GM18498 (cell line): ENCODE measurements at regions not wholly inside any gene's neighbourhood (a gene's known extent, or its start where the extent isn't known, plus 50 kb on each side); places are given as distances from the start of the nearest gene placed in this dataset.
"Not testable (repeated sequence)": the region's sequence is repeated elsewhere in the genome, so short reads cannot be mapped to it uniquely, and the experiment has no call there.

ENCODE experiments used
- ATAC-seq: cut with Tn5 transposase; IDR thresholded peaks from one replicate; pipeline ENCODE4 v1.9.1; 2021; ENCODE audit warnings: mild to moderate bottlenecking, moderate library complexity; ENCODE audit not compliant: unreplicated experiment

DNA sequence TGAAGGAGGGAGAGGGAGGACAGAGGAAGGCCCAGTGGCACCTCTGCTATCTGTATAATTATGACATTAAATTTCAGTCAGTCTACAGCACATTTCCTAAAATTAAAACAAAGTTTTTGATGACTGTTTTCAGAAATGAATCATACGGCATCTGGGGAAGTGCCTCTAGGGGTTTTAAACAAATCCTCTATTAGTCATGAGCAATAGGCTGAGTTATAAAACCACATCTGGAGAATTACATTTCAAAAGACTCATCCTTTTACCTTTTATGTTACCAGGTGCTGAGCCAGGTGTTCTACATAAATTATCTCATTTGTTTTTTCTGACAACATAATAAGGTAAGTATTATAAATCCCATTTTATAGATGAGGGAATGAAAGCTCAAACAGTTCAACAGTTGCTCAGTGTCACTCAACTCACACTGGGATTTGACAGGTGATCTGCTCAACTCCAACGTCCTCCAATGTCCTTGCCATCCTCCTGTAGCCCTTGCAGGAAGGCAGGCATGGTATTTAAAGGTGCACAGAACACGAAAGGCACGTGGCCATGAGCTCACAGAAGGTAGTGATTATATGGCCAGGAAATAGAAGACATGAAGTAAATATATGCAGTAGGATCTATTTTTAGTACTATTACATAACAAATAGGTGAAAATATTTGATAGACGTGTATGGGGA, 184.2 kb upstream of the MAN1A1 start:
- peak; percentile 55 for ATAC-seq

DNA sequence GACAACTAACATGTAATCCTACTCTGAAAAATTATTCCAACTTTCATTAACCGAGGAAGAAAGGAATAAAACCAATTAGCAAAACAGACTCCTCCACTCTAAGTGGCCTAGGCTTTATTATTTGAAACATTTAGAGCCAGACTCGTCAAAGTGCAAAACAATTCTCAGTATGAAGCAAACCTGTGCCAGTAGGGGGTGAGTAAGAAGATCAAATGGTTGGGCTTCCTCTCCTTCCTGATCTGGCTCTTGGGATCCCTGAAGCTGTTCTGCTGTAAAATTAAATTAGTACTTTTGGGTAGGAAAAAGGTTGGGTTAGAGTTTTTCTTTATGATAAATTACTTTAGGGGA, 177.6 kb upstream of the MAN1A1 start:
- ATAC-seq: no peak

DNA sequence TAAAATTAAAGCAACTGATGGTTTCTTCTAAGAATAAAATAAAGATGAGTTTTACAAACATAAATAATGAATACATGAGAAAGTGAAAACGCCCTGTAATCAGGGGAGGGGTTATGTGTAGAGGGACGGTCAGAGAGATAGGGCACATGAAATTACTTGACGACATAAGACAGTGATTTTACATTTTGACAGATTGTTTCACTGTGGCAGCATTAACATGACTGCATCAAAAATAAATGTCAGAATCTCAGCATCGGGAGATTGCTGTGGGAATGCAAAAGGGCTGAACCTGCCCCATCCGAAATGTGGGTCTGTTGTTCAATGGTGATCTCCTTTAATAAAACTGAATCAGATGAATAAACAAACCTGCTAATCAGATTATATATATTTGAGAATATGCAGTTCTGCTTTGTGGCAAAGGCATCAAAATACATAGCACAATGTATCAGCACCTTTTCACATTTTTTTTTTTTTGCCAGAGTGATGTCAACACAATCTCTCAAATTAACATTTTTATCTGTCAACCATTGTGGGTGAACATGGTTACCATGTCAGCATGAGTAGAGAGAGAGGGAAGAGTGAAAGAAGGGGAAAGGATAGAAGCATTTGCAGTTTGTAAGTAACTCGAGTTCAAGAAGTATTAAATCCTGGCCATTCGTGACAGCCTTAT, 177.1 kb upstream of the MAN1A1 start:
- ATAC-seq: no peak

DNA sequence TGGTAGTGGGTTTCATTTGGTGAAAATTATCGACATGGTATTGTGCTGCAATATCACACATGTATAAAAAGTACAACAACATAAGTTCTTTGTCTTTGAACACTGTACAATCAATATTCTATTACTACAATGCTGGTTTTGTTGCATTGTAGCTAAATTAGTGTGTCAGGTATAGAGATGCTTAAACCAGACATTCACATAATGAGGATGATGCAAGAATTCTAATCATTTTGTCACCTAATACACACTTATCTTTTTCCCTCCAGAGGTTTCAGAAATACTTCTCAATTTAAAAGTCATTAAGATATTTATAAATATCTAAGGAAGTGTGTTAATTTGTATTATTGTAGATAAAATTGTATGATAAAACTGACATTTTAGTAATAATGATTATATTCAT, 174.8 kb upstream of the MAN1A1 start:
- no peak for ATAC-seq

DNA sequence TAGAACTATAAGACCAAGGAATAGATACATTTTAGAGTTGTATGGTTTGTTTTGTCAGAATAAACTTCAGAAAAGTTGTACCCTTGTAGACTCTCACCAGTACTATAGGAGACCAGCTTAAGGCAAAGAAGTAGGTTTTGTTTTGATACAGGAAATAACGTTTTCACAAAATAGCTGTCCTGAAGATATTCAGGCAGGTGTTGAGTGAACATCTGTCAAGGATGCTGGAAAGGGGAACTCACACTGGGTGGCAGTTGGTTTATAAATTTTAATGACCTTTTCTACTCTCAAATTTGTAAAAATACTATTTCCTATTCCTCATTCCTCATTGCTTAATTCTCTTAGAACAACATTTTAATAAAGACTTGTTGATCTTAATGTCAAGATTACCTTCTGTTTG, 174.0 kb upstream of the MAN1A1 start:
- ATAC-seq: no peak

DNA sequence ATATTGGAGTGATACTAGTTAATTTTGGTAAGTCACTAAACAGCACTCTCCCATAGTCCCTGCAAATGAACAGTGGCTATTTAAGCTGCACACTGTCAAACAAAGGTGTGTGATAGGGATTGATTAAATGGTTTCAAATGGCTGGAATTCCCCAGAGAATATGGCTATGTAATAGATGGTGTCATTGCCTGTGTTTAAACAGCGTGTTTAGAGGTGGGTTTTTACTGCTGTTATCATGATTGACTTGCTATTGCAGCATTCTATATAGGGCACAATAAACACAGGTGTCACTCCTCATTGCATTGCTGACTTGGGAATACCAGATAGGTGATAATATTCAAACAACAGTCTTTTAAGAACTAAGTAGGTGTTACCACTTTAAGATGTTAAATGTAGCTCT, 171.7 kb upstream of the MAN1A1 start:
- ATAC-seq: no peak

DNA sequence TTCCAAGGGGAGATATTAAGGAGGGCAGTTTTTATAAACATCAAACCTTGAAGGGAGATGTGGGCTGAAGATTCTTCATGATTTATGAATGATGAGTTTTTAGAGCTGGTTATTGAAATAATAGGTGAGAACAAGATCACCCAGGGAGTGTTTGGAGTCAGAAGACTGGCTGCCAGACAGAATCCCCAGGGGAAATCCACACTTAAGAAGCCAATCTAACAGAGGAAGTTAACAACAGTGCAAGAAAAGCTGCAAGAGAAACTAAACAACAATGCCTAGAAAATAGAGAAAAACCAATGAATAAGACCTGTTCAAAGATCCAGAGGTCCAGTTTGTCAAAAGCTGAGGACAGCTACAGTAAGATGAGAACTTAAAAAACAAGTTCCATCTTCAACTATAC, 167.9 kb upstream of the MAN1A1 start:
- ATAC-seq: peak; percentile 52

DNA sequence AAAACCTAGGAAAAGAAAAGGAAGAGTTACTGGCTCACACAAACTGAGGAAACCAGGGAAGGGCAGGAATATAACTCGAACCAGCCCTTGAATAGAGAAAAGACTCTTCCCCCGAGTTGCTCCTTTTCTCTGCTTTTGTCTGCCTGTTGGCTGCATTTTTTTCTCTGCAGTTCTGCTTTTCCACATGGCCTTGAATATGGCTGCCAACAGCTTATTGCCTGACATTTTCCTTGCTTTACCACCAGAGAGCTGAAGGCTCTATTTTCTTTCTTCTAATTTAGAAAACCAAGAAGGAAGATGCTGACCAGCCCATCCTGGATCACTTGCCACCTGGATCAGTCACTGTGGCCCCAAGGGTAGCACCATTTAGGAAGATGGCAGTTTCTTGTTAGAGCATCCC, 164.8 kb upstream of the MAN1A1 start:
- no peak for ATAC-seq

DNA sequence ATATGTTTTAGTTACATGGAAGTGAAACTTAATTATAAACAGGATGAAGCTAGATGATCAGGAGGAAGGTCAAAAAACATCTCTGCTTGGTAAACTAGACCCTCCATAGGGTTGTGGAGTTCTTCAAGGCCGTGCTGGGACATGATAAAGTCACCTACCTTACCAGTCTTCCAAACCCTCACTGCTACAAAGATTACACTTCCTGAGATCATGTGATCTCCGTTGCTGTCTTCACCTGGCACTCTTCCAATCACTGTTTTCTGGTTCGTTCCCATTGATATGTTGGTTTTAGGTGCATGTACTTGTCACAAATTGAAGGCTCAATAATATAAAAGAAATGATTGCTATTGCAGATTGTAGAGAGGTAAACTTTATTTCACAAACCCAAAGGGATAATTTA, 161.5 kb upstream of the MAN1A1 start:
- no peak for ATAC-seq

DNA sequence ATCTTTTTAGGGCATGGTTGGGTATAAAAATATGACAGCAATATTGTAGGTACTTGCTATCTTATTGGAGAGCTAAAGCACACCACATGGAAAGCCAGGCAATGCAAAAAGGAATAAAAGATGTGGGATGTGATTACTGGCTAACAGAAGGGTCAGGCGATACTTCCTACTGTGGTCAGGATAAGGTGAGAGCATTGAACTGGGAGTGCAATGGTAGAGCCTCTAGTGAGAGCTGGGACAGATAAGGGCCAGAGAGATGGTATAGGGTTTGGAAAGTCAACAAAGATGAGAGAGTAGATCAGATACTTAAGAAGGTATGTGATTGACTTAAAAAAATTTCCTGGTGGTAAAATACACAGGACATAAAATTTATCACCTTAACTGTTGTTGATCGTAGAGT, 160.7 kb upstream of the MAN1A1 start:
- no peak for ATAC-seq

DNA sequence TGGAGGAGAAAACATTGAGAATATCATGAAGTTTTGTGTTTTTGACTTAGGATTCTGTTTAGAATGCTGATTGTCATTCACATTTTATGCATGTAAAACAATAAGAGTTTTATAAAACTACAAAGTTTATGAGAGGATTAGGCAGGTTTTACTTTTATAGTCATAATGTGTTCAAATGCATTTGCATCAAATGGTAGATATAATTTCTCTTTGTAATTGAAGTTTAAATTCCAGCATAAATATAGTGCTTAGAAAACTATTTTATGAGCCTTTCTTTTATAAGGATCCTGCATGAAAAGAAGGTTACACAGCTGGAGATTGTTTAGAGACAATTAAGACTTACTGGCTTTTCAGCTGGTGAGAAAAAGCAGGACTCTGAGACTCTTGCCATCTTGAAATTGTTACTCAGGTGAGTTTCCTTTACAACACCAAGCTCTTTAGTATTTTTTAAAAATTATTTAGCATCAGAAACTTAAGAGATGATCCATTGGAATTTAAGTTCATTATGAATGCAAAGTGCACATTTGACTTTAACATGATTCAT, 157.1 kb upstream of the MAN1A1 start:
- ATAC-seq: no peak

DNA sequence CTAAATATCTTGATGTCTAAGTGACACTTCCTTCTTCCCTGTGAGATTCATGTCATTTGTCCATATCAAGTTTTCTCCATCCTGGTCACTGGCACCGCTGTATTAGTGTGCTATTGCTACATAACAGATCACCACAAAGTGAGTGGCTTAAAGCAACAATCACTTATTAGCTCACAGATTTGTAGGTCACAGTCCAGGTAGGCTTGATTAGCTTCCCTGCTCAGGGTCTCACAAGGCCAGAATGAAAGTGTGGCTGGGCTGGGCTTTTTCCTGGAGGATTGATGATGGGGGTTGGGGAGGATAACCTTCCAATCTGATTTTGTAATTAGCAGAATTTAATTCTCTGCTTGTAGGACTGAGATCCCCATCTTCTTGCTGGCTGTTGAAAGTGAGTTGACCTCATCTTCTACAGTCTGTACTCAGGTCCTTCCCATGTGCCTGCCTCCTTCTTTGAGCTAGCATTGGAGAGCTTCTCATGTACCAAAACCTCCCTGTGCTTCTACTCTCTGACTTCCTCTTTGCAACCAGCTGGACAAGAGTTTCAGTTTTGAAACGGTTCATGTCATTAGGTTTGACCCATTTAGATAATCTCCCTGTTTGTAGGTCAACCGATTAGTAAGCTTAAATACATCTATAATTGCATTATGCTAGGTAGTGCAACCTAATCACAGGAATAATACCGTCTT, 152.4 kb upstream of the MAN1A1 start:
- ATAC-seq: peak; percentile 86

DNA sequence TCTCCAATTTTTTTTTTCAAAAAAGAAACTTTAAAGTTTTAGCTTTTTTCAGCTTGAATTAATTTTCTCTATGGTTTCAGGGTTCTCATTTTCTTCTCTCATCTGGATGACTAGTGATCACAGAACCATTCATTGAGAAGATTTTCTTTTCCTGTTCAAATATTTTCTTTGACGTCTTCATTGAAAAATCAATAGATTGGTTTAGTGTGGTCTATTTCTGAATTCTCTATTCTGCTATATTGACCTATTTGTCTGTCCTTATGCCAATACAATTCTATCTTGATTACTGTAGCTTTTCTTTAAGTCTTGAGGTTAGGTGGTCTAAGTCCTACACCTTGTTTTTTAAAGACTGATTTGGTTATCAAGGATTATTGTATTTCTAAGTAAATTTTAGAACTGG, 150.2 kb upstream of the MAN1A1 start:
- ATAC-seq: no peak

DNA sequence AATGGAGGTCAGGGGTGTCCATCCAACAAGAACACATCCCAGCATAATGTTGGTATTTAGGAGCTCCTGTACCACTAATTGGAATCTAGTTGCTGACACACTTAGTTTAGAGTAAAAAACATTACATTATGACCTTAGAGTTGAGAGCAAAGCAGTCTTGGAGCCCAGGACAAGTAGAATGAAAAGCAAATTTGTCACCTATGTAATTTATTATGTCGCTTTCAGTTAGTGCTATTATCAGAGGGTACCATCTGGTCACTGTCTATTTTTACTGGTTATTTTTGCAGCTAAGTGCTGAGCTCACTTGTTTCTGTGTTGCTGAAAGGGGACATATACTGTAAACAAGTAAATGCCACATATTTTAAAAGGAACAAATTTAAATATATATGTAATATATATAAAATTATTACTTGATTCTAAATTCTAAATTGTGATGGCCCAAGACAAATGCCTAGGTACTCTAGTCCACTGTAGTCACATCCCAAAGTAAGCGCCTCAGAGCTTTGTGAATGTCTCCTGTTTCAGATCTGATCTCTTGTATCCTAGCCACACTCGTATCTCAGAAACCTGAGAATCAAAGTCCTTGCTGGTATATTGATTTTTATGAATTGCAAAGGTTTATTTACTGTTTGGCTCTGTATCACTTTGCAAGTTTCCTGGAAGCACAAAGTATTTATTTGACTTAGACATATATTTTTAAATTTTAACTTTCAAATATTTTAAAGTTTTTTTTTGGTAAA, 148.6 kb upstream of the MAN1A1 start:
- ATAC-seq: no peak

DNA sequence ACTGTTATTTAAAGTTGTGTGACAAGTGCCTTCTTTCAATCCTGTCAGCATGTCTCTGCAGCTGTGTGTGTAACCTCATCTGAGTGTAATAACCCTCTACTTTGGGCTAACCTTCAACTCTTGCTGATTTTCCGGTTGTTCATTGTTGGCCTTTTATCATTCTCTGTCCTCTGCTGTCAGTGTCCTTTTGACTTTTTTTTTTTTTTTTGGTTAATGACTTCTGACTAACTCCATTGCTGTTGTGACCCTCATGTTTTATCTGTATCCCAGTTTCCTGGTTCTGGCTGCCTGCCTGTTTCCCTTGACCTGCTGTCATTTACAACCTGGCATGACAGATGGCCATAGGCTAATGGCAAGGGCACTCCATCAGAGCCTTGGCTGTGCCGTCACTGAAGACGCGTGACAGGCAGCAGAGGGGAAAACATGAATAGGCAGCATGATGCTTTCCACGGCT, 145.7 kb upstream of the MAN1A1 start:
- ATAC-seq: no peak

DNA sequence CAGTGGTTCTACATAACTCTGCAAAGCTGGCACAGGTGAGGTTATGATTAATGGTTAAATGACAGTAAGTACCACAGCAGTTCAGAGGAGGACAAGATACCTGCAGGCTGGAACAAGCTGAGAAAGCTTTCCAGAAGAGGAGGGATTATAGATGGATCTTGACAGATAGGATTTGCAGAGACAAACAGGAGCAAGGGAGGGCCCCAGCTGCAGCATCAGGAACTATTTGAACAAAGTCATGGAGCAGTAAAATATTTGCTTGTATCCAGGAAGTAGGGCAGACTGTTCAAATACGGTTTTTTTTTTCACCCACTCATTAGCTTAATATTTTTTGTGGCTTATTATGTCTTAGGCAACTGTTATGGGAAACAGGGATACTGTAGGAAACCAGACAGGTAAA, 144.4 kb upstream of the MAN1A1 start:
- ATAC-seq: no peak

DNA sequence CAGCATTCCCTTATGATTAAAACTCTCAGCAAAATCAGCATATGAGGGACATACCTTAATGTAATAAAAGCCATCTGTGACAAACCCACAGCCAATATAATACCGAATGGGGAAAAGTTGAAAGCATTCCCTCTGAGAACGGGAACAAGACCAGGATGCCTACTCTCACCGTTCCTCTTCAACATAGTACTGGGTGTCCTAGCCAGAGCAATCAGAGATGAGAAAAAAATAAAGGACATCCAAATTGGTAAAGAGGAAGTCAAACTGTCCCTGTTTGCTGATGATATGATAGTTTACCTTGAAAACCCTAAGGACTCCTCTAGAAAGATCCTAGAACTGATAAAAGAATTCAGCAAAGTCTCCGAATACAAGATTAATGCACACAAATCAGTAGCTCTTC, 141.6 kb upstream of the MAN1A1 start:
- ATAC-seq: not testable (repeated sequence)

DNA sequence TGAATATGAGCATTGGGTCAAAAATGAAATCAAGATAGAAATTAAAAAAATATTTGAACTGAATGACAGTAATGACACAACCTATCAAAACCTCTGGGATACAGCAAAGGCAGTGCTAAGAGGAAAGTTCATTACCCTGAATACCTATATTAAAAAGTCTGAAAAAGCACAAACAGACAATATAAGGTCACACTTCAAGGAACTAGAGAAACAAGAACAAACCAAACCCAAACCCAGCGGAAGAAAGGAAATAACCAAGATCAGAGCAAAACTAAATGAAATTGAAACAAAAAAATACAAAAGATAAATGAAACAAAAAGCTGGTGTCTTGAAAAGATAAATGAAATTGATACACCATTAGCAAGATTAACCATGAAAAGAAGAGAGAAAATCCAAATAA, 140.5 kb upstream of the MAN1A1 start:
- not testable (repeated sequence) for ATAC-seq

DNA sequence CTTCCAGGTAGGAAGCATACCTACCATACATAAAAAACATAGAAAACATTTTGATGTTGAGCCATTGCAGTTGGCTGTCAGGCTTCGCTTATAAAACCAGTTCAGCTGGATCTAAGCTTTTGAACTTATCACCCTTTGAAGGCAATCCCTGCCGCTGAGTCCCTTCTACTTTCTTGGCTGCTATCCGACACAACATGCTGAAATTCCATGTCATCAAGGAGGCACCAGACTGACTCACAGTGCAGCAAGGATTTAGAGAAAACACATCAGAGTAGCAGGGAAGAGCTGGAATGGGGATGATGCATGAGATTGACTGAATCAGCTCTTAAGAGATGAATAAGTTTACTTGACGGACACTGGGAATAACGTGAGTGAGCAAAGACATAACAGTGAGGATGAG, 135.0 kb upstream of the MAN1A1 start:
- ATAC-seq: no peak

DNA sequence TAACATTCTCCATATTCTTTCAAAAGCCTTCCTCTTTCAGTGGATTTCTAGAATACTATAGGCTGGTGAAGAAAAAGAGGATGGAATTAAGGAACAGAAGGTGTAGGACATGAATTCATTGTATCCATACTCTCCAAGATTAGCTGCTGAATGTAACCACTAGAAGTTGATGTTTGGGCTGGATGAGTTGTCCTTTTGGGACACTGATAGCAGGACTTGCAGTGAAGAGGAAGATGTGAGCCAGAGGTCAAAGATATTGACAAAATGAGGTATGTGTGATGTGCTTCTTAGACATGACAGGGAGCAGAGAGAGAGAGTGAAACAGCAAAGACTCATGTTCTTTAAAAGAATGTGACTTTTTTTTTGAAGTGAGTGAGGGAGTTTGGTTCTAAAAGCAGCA, 134.3 kb upstream of the MAN1A1 start:
- ATAC-seq: no peak

DNA sequence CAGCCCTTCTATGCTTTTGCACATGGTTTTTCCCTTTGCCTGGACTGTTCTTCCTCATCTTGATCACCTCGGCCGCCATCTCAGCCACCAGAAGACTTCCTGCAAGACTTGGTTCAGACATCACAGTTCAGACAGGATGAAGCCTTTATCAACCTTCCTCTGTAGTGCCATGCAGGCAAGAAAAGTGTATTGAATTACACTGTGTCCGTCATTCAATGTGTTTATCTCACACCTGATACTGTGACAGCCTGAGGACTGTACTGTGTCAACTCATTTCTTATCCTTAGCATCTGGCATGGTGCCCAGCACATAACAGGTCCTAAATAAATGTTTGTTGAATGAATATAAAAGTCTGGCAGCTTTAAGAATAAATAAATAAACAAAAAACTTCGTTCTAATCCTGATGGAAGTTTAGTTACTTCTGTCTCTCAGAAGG, 133.3 kb upstream of the MAN1A1 start:
- ATAC-seq: no peak
